H4 (cell line): ENCODE measurements at regions not wholly inside any gene's neighbourhood (a gene's known extent, or its start where the extent isn't known, plus 50 kb on each side); places are given as distances from the start of the nearest gene placed in this dataset.

Experiments
- DNase-seq: peaks from one replicate; pipeline ENCODE4 v3.0.0-alpha.2; 2015; ENCODE audit warnings: low spot score

DNA sequence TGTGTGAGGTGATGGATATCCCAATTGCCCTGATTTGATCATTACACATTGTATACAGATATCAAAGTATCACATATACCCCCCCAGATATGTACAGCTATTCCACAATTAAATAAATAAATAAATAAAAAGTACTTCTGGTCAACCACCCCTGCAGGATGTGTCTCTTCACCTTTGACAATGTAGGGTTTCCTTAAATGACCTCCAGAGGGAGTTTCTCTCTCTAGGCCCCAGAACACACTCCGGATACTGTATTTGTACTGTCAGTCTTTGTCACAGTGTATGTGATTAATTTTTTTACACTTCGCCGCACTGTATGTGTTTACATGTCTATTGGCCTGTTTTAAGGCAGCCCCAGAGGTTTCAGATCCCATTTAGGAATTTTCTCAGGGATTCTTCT lies 123.6 kb downstream of the ADCYAP1R1 start:
- no peak for DNase-seq

DNA sequence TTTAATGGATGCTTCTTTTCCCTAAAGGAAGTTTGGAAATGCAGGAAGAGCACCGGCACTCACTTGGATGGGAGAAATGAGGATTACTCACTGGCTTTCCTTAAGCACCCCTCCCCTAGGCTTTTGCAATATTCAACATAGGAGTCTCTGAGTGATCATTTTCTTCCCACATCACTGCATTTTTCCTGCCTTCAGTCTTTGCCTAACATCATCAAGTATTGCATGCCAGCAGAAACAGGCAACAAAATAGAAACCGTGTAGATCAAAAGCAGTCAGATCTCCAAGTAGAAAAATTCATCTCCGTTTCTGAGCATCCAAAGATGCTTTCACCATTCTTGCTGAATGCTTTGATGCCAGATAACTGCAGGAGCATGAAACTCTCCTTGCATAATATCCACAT lies 119.9 kb downstream of the ADCYAP1R1 start:
- no peak for DNase-seq

DNA sequence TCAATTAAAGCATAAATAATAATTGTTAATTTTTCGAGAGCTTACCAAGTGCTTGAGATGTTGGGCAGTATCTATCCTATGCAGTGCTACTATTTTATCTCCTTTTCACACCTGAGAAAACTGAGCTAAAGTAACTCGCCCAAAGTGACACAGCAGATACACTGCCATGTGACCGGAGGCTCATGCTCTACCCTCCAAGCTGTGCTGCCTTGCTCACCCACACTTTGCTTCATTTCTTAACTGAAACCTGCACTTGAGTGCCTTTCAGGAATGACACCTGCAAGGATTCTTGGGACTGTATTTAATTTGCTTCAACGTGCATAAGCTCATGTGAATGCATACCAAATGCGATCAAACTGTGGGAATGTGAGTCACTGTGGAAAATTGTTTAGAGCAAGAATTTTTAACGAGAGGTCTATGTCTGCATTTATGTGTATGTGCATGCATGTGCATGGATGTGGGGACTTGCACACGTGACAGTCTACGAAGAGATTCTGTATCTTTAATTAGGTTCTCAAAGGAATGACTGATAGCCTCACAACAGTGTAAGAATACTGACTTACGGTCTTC lies 119.2 kb downstream of the ADCYAP1R1 start:
- no peak for DNase-seq
